ENCODE measurements at regions not wholly inside any gene's neighbourhood (a gene's known extent, or its start where the extent isn't known, plus 50 kb on each side); places are given as distances from the start of the nearest gene placed in this dataset.

GRCh38 chr4:82235346-82235745, 138.4 kb downstream of the HNRNPD start:
- TF ChIP-seq POLR2AphosphoS5 (IDR thresholded peaks at IDR 0.05; ENCODE audit: low read depth, low read length) (no peak), FOXP2 (optimal IDR thresholded peaks at IDR 0.05; ENCODE audit: borderline replicate concordance, extremely low read depth, extremely low read length, insufficient read depth) (no peak), TAF1 (IDR thresholded peaks at IDR 0.05; ENCODE audit: borderline replicate concordance, insufficient read depth, low read length) (no peak), SIN3A (IDR thresholded peaks at IDR 0.05; ENCODE audit: borderline replicate concordance, insufficient read depth, low read length) (no peak), REST (IDR thresholded peaks at IDR 0.05; ENCODE audit: insufficient read depth in 1 of 2, low read depth in 2 of 2, low read length in 2 of 2) (no peak)

- TF ChIP-seq POLR2AphosphoS5 (IDR thresholded peaks at IDR 0.05; ENCODE audit: low read depth, low read length) (no peak), REST (IDR thresholded peaks at IDR 0.05; ENCODE audit: insufficient read depth in 1 of 2, low read depth in 2 of 2, low read length in 2 of 2) (no peak), SIN3A (IDR thresholded peaks at IDR 0.05; ENCODE audit: borderline replicate concordance, insufficient read depth, low read length) (no peak), TAF1 (IDR thresholded peaks at IDR 0.05; ENCODE audit: borderline replicate concordance, insufficient read depth, low read length) (no peak), FOXP2 (optimal IDR thresholded peaks at IDR 0.05; ENCODE audit: borderline replicate concordance, extremely low read depth, extremely low read length, insufficient read depth) (no peak)
Measured at GRCh38 chr4:82232891-82233290, 140.9 kb downstream of the HNRNPD start.

GRCh38 chr4:82231806-82232205, 142.0 kb downstream of the HNRNPD start:
- no peak for TF ChIP-seq SIN3A (IDR thresholded peaks at IDR 0.05; ENCODE audit: borderline replicate concordance, insufficient read depth, low read length)
- TF ChIP-seq POLR2AphosphoS5 (IDR thresholded peaks at IDR 0.05; ENCODE audit: low read depth, low read length): no peak
- TF ChIP-seq REST (IDR thresholded peaks at IDR 0.05; ENCODE audit: insufficient read depth in 1 of 2, low read depth in 2 of 2, low read length in 2 of 2): no peak
- TF ChIP-seq TAF1 (IDR thresholded peaks at IDR 0.05; ENCODE audit: borderline replicate concordance, insufficient read depth, low read length): no peak
- no peak for TF ChIP-seq FOXP2 (optimal IDR thresholded peaks at IDR 0.05; ENCODE audit: borderline replicate concordance, extremely low read depth, extremely low read length, insufficient read depth)

- TF ChIP-seq SIN3A (IDR thresholded peaks at IDR 0.05; ENCODE audit: borderline replicate concordance, insufficient read depth, low read length) (no peak), TAF1 (IDR thresholded peaks at IDR 0.05; ENCODE audit: borderline replicate concordance, insufficient read depth, low read length) (no peak), POLR2AphosphoS5 (IDR thresholded peaks at IDR 0.05; ENCODE audit: low read depth, low read length) (no peak), REST (IDR thresholded peaks at IDR 0.05; ENCODE audit: insufficient read depth in 1 of 2, low read depth in 2 of 2, low read length in 2 of 2) (no peak), FOXP2 (optimal IDR thresholded peaks at IDR 0.05; ENCODE audit: borderline replicate concordance, extremely low read depth, extremely low read length, insufficient read depth) (no peak)
Measured at GRCh38 chr4:82230306-82230705, 143.5 kb downstream of the HNRNPD start.

GRCh38 chr4:82225030-82225429, 148.8 kb downstream of the HNRNPD start:
- TF ChIP-seq TAF1 (IDR thresholded peaks at IDR 0.05; ENCODE audit: borderline replicate concordance, insufficient read depth, low read length): no peak
